HG02759 (cell line): ENCODE measurements at regions not wholly inside any gene's neighbourhood (a gene's known extent, or its start where the extent isn't known, plus 50 kb on each side); places are given as distances from the start of the nearest gene placed in this dataset.

Source experiments
- ATAC-seq: cut with Tn5 transposase; IDR thresholded peaks from one replicate; pipeline ENCODE4 v1.9.1; 2021; ENCODE audit warnings: mild to moderate bottlenecking, moderate library complexity; ENCODE audit not compliant: unreplicated experiment

DNA sequence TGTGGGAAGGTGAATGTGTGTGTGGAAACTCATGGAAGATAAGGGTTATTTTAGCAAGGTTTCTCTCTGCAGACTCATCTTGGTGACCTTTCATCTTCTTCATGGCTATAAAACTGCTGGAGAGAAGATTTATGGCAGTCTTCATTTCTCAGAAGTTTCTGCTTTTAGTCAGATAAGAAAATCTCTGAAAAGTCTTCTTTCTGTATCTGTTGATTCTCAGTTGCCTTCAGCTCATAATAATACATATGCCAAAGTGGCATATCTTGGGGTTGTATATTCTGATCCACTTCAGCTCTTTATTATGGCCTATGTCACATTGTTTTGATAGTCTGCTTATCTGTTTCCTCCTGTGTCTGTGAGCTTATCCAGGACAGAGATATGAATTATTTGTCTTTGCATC lies 143.3 kb upstream of the TMTC4 start:
- no peak for ATAC-seq

DNA sequence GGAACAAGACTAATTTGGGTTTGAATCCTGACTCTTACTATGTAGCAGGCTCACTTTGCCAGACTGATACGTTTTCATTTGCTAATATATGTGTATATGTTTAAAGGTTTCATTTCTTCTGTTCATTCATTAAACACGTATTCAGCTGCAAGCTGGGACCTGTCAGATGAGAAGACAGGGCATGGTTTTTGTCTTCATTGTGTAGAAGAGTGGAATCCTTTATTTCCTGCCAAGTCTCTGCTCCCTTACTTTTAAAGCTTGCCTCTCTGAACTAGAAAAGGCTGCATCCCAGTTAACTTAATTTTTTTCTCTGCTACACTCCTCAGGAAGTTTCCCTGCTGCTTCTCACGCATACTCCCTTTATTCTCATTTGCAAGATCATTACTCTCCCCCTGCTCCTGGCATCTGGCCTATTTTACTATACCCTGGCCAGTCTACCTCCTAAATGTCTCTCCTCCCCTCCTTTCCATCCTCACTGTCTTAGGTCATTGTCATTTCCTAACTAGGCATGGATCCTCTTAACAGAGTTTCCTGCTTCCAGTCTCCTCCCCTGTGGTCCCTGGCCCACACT lies 141.0 kb upstream of the TMTC4 start:
- no peak for ATAC-seq

- ATAC-seq = no peak
These were observed 138.5 kb upstream of the TMTC4 start for GRCh38 chr13:100812982-100813584.

- no peak for ATAC-seq
These were observed 137.3 kb upstream of the TMTC4 start for GRCh38 chr13:100811928-100812327.

DNA sequence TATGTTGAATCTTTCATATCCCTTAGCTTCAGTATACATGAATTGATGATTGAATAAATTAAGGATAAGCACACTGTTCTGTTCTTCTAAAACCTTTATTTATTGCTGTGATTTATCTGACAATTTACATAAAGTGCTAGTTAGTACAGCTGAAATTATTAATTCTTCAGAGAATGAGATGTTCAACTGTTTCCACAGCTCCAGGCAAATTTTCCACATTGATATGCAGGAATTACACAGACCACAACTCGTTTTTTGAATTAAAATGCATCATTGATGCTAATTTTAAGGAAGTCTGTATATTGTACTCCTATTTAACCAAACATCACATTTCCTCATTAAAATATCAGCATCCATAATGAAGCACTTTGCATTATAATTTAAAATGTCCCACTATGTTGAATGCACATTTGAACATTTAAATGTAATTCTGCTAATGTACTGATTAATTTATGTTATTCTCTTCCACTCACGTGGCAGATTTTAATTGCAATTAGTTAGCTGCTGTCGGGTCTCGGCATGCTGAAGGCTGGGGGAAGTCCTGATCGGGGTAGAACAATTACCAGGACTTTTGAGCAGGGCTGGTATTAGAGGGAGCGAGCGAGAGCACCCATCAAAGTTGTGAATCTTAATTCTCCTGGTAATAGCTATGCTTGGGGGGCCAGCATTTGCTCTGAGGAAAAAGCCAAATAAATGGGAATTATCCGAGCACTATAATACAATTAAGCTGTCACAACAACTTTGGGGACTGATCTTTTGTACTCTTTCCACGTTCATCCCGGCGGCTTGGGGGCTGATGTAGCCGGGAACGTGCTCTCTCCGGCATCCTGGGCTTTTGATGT lies 136.7 kb upstream of the TMTC4 start:
- no peak for ATAC-seq

DNA sequence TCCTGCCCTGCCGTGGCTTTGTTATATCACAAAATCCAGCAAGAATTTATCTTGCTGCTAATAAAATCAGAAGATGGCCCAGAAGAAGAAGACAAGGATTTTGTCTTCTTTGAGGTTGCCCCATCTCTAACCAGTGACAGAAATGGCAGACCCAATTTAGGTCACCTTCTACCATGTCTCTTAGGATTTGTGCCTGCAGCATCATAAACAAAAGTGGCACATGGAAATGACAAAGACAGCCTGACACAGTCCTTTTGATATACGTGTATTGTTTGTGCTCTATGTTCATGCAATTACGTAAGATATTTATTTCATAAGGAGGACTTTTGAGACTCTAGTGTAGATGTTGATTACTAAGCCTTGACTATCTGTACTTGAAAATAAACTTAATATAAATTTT lies 135.9 kb upstream of the TMTC4 start:
- ATAC-seq = no peak

DNA sequence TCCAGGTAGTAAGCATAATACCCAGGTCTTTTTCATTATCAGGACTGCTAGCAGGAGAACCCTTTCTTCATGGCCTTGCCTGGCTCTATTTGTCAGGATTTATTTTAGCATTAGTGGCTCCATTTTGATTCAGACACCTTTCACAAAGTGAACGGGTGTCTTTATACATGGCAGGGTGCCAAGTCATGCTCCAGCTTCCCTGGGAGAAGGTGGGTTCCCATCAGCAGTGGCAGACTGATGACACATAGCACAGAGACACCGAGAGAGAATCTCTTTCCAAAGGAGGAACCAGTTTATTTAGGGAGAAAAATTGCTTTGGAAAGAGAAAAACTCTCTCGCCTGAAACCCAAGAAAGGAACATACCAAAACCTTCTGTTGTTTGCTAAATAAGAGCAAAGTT lies 135.3 kb upstream of the TMTC4 start:
- ATAC-seq = no peak

- ATAC-seq = no peak
These were observed 134.5 kb upstream of the TMTC4 start for GRCh38 chr13:100809129-100809390.

DNA sequence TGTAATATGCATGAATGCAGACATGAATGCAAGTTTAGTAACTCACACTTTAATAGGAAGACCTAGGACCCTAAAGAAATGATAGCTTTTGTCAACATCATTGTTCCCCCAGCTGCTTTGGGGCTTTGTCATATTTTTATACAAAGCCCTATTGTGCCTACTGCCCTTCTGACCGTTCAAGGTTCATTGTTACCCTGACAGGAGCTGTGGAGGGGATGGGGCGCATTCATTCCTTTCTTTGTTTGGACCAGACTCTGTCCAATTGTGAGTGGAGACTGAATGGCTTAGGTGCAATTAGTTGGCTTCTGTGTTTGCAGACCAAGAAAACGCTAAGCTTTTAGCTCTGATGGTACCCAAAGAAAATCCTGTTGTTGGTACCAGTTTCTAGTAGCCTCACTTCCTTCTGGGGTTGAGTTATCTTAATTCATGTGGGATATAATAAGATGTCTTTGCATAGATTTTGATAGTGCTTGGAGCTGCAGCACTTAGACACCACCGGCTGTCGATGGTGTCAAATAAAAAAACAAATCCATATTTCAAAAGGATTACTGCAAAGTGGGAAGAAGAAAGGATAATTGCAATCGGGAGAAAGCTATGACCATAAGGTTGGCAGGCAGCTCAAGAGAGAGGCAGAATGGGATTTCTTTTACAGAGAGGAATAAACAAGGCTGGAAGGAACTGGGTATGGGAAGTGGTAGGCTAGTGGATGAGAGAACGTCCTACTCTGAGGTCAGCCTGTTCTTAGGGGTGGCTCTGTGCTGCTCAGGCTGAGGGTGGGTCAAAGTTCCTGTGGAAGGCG lies 133.9 kb upstream of the TMTC4 start:
- ATAC-seq = no peak

DNA sequence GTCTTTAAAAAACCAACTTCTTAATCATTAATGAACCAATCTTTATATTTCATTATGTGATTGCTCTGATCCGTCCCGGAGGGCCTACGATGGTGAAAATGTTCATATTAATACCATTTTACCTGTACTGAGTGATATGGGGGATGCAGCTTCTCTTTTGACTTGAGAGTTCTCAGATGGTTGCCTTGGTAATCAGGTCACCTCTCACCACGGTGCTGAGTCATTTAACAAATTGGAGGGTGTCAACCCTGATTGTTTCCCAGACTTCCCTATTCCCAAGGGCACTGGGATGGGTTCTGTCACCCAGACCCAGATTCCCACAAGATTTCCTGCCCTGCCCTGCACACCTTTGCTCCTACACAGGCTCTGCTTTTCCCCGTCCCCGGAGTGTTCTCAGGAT lies 128.5 kb upstream of the TMTC4 start:
- ATAC-seq = no peak

DNA sequence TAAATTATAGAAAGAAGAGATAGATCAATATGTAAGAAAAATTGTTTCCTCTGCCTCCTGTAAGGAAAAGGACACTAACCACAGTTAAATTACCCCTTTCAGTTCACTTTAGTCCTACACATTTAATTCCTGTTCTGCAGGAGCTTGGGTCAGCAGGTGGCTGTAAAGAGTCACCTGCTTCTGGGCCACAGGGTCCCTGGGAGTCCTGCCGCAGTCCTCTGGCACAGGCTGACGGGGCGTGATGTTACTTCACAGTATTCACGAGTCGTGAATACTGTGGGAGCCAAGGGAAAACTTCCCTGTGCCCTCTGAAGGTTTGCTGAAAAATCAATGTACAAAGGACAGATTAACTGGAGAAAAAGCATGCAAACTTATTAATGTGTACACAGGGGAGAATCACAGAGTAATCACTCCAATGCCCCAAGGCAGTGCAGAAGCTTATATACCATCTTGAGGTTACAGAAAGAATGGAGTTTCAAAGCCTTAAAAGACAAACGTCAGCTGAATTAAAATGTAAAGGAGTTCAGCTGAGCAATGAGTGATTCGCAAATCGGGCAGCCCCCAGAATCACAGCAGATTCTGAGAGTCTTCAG lies 125.8 kb upstream of the TMTC4 start:
- ATAC-seq = no peak

DNA sequence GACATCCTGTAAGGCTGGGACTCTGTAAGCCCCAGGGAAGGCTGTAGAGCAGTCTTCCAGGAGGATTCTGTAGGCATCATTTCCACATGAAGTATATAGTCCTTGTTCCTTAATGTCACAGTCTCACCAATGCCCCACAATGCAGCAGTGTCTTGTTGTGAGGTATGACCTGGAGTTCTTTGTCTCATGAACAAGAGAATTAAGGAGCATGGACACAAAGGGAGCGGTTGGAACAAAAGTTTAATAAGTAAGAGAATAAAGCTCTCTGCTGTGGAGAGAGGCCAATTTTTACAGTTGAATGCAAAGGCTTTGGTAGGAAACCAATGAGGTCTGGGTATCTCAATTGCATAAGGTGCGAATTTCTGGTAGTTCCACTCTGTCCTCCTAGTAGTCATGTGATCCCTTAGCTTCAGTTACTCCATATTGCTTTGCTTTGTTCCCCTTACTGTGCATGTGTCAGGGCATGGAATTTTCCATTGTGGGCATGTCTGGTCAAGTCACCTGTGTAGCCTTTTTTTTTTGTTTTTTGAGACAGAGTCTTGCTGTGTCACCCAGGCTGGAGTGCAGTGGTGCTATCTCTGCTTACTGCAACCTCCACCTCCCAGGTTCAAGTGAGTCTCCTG lies 124.3 kb upstream of the TMTC4 start:
- no peak for ATAC-seq

GRCh38 chr13:100797921-100798320 lies 123.3 kb upstream of the TMTC4 start:
- ATAC-seq = no peak

- no peak for ATAC-seq
These were observed 121.9 kb upstream of the TMTC4 start for GRCh38 chr13:100796463-100796862.

- ATAC-seq = no peak
These were observed 120.0 kb upstream of the TMTC4 start for GRCh38 chr13:100794575-100794974.

- ATAC-seq = no peak
These were observed 115.8 kb upstream of the TMTC4 start for GRCh38 chr13:100790405-100790804.

- peak; percentile 87 for ATAC-seq
These were observed 115.4 kb upstream of the TMTC4 start for GRCh38 chr13:100789968-100790367.

DNA sequence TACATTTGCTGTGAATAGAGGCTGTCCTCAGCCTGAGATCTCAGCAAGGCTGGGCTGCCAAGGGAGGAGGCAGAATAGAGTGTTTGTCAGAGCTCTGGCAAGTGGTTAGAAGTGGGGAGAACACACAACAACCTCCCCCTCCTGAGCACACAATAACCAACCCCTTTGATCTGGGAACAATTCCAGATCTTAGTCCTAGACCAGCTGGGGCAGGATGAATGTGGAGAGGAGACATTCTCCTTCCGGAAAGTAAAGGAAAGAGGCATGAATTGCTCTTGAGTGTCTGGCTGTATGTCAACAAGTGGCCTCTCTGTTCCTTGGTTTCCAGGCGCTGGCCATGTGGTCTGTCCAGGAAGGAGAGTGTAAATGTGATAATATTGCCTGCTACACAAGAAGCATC lies 114.9 kb upstream of the TMTC4 start:
- ATAC-seq = peak; percentile 24

DNA sequence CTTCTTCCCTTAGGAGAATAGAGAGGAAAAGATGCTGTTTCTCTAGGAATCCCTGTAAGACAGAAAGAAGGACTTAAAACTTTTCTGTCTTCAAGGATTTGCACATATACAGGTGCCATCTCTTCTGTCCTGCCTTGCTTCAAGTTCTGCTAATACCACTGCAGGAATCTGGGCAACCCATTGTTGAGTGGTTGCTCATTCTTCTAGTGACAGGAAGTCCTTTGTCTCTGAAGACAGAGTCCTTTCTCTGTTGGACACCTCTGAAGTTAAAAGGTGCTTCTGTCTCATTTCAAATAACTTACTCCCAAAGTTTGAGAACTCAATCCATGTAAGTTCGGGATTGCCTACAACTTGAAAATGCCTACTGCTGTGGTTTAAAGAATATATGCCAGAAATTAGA lies 114.4 kb upstream of the TMTC4 start:
- ATAC-seq = no peak

DNA sequence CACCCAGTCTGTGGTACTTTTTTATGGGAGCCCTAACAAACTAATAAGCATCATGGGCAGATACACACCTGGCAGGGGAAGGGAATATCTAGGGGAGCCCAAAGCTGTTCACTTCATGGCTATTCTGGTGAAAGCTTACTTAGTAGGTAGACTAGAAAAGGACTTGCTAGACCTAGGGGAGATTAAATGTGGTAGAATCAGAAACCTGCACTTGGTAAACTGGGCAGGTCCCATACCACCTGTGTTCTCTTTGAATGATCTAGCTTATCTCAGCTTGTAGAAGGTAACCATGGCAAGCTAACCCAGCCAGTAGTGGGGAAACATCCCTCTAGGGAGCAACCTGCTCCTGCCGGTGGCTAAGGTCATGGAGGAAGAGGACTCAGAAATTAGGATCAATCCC lies 113.9 kb upstream of the TMTC4 start:
- ATAC-seq = no peak

DNA sequence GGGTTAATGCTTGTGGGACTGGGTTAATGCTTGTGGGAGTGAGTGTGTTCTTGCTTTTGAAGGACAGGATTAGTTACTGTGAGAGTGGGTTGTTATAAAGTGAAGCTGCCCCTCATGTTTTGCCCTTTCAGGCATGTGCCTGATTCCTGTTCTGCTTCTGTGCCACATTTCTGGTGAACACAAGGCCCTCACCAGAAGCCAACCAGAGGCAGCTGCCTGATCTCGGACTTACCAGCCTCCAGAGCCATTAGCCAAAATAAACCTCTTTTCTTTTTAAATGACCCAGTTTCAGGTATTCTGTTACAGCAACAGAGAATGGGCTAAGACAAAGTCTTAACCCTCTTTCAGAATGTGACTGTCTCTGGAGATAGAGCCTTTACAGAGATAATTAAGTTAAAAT lies 113.3 kb upstream of the TMTC4 start:
- no peak for ATAC-seq
